Adipocyte (in vitro differentiated cells): ENCODE measurements at regions not wholly inside any gene's neighbourhood (a gene's known extent, or its start where the extent isn't known, plus 50 kb on each side); places are given as distances from the start of the nearest gene placed in this dataset.
"Not testable (repeated sequence)": the region's sequence is repeated elsewhere in the genome, so short reads cannot be mapped to it uniquely, and the experiment has no call there.

Source experiments
- DNase-seq: peaks from one replicate; pipeline ENCODE4 v3.0.0-alpha.2; 2015; ENCODE audit warnings: low read depth
- H3K27me3 ChIP-seq: replicated peaks from 2 replicates; pipeline ENCODE4 v1.7.0; 2013; ENCODE audit warnings: mild to moderate bottlenecking, low read length, moderate library complexity; ENCODE audit not compliant: control insufficient read depth, insufficient read depth
- H3K36me3 ChIP-seq: 2 replicates; pipeline ENCODE4 v1.7.0; 2013; ENCODE audit warnings: low read length, mild to moderate bottlenecking, moderate library complexity; ENCODE audit not compliant: control insufficient read depth, insufficient read depth, severe bottlenecking
- H3K4me1 ChIP-seq: 2 replicates; pipeline ENCODE4 v1.7.0; 2013; ENCODE audit warnings: mild to moderate bottlenecking, low read length, moderate library complexity; ENCODE audit not compliant: control insufficient read depth, insufficient read depth
- H3K4me3 ChIP-seq: 2 replicates; pipeline ENCODE4 v1.7.0; 2013; ENCODE audit warnings: mild to moderate bottlenecking, low read length, moderate library complexity
- H3K9ac ChIP-seq: 2 replicates; pipeline ENCODE4 v1.7.0; 2013; ENCODE audit warnings: mild to moderate bottlenecking, low read length, moderate library complexity
- H3K9me3 ChIP-seq: 2 replicates; pipeline ENCODE4 v1.7.0; 2013; ENCODE audit warnings: mild to moderate bottlenecking, low read length, moderate library complexity; ENCODE audit not compliant: control insufficient read depth

GRCh38 chr3:15932348-15933300, 134.8 kb upstream of the ANKRD28 start:
- no peaks in the 10 kb centered on the region for H3K36me3 ChIP-seq
- H3K9me3 ChIP-seq = no peaks in the 10 kb centered on the region
- H3K4me3 ChIP-seq = no peak overlapping the region
- H3K9ac ChIP-seq = no peak overlapping the region
- H3K4me1 ChIP-seq = peaks cover 29% of the 10 kb centered on the region
- no peak for DNase-seq
- H3K27me3 ChIP-seq = no peaks in the 10 kb centered on the region

- H3K27me3 ChIP-seq = no peaks in the 10 kb centered on the region
- no peaks in the 10 kb centered on the region for H3K36me3 ChIP-seq
- peaks cover 29% of the 10 kb centered on the region for H3K4me1 ChIP-seq
- peak; percentile 46 for DNase-seq
- no peak overlapping the region for H3K9ac ChIP-seq
- no peaks in the 10 kb centered on the region for H3K9me3 ChIP-seq
- no peak overlapping the region for H3K4me3 ChIP-seq
These were observed 135.8 kb upstream of the ANKRD28 start for GRCh38 chr3:15933439-15934139.

- no peak overlapping the region for H3K9ac ChIP-seq
These were observed 136.8 kb upstream of the ANKRD28 start for GRCh38 chr3:15934389-15935195.

GRCh38 chr3:15936312-15936711, 138.5 kb upstream of the ANKRD28 start:
- H3K27me3 ChIP-seq = no peaks in the 10 kb centered on the region
- H3K36me3 ChIP-seq = no peaks in the 10 kb centered on the region
- DNase-seq = no peak
- peaks cover 29% of the 10 kb centered on the region for H3K4me1 ChIP-seq
- H3K9ac ChIP-seq = no peak overlapping the region
- H3K4me3 ChIP-seq = no peak overlapping the region
- H3K9me3 ChIP-seq = no peaks in the 10 kb centered on the region

More at GRCh38 chr3:15934389-15935195, 136.8 kb upstream of the ANKRD28 start:
- Histone ChIP-seq H3K4me3 (no peak overlapping the region), H3K36me3 (no peaks in the 10 kb centered on the region), H3K27me3 (no peaks in the 10 kb centered on the region), H3K9me3 (no peaks in the 10 kb centered on the region), H3K4me1 (peaks cover 29% of the 10 kb centered on the region)
- DNase-seq = no peak

GRCh38 chr3:15940641-15941040, 142.9 kb upstream of the ANKRD28 start:
- no peak for DNase-seq
- no peak overlapping the region for H3K9ac ChIP-seq
- no peak overlapping the region for H3K4me3 ChIP-seq
- H3K27me3 ChIP-seq = no peaks in the 10 kb centered on the region
- H3K36me3 ChIP-seq = no peaks in the 10 kb centered on the region
- H3K9me3 ChIP-seq = no peaks in the 10 kb centered on the region
- peaks cover 19% of the 10 kb centered on the region for H3K4me1 ChIP-seq

- H3K27me3 ChIP-seq, H3K4me3 ChIP-seq, H3K36me3 ChIP-seq, DNase-seq, H3K9me3 ChIP-seq, H3K9ac ChIP-seq: not testable (repeated sequence)
- H3K4me1 ChIP-seq = peaks cover 14% of the 10 kb centered on the region
These were observed 143.7 kb upstream of the ANKRD28 start for GRCh38 chr3:15941457-15941856.

- Histone ChIP-seq H3K36me3 (no peaks in the 10 kb centered on the region), H3K9me3 (no peaks in the 10 kb centered on the region), H3K9ac (no peak overlapping the region), H3K27me3 (no peaks in the 10 kb centered on the region), H3K4me3 (no peak overlapping the region), H3K4me1 (peaks cover 9% of the 10 kb centered on the region)
- no peak for DNase-seq
These were observed 144.2 kb upstream of the ANKRD28 start for GRCh38 chr3:15941958-15942357.

GRCh38 chr3:15942462-15942861, 144.7 kb upstream of the ANKRD28 start:
- H3K9me3 ChIP-seq = no peaks in the 10 kb centered on the region
- no peaks in the 10 kb centered on the region for H3K36me3 ChIP-seq

GRCh38 chr3:15942936-15943335, 145.2 kb upstream of the ANKRD28 start:
- DNase-seq = no peak
- Histone ChIP-seq H3K4me1 (peaks cover 8% of the 10 kb centered on the region), H3K4me3 (no peak overlapping the region), H3K9me3 (no peaks in the 10 kb centered on the region), H3K9ac (no peak overlapping the region), H3K36me3 (no peaks in the 10 kb centered on the region), H3K27me3 (no peaks in the 10 kb centered on the region)

More at GRCh38 chr3:15942462-15942861, 144.7 kb upstream of the ANKRD28 start:
- Histone ChIP-seq H3K4me1 (peaks cover 8% of the 10 kb centered on the region), H3K9ac (no peak overlapping the region), H3K27me3 (no peaks in the 10 kb centered on the region), H3K4me3 (no peak overlapping the region)
- no peak for DNase-seq

- Histone ChIP-seq H3K4me1 (peaks cover 11% of the 10 kb centered on the region), H3K27me3 (no peaks in the 10 kb centered on the region), H3K9me3 (no peaks in the 10 kb centered on the region), H3K9ac (no peak overlapping the region), H3K36me3 (no peaks in the 10 kb centered on the region), H3K4me3 (no peak overlapping the region)
- DNase-seq = peak; percentile 61
These were observed 150.6 kb upstream of the ANKRD28 start for GRCh38 chr3:15948388-15948787.
